GM12892 (cell line): ENCODE measurements at regions not wholly inside any gene's neighbourhood (a gene's known extent, or its start where the extent isn't known, plus 50 kb on each side); places are given as distances from the start of the nearest gene placed in this dataset.

ENCODE experiments used
- POLR2A ChIP-seq: IDR thresholded peaks from 2 replicates; pipeline ENCODE4 v1.6.1; 2011; ENCODE audit warnings: low read depth, low read length, control low read depth
- POLR2AphosphoS5 ChIP-seq: IDR thresholded peaks from 2 replicates; pipeline ENCODE4 v1.6.1; 2011; ENCODE audit warnings: low read depth, low read length, control low read depth

GRCh38 chr3:40602778-40603385, 78.1 kb downstream of the ZNF621 start:
- no peak for TF ChIP-seq POLR2A
- no peak for TF ChIP-seq POLR2AphosphoS5
